NCI-H526 (cell line): ENCODE measurements at regions not wholly inside any gene's neighbourhood (a gene's known extent, or its start where the extent isn't known, plus 50 kb on each side); places are given as distances from the start of the nearest gene placed in this dataset.
"Not testable (repeated sequence)": the region's sequence is repeated elsewhere in the genome, so short reads cannot be mapped to it uniquely, and the experiment has no call there.

Experiments
- DNase-seq, 2 experiments: peaks; one replicate each; lab custom pipeline; 2025; lab: John Stamatoyannopoulos, UW

DNA sequence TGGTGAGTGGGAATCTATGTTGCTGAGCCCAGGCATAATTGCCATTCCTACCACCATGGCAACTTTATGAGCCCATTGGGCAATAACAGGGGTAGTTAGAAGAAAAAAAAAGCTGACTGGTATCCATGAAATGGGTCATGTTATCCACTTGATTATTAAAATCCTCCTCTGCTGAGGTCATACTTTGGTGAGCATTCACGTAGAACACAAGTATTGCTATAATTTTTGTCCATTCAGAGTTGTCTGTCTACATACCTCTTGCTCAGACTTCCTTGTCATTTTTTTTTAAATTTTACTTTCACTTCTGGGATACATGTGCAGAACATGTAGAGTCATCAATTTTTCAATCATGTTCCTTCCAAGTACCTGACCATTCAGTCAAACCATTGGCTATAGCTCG is 780.8 kb upstream of the ARRDC3 start:
- DNase-seq, result no peak

DNA sequence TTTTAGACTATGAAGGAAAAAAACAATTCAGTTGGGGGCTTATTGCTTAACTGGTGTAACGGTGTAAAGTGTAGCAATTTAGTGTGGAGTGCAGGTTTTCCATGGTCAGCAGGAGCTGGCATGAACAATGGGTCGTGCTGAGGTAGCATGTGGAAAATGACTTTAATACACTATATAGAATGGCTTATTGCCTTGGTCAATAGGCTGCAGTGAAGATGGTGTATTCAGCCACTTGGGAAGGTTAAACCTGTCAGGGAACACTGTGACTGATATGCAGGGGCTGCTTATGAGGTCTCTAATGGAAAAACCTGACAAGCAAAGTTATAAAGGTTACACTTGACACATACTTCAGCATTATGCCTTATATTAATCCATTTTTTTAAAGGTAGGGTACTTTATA is 764.7 kb upstream of the ARRDC3 start:
- DNase-seq, result no peak

- DNase-seq, result no peak
Measured at GRCh38 chr5:92147266-92147665, 764.1 kb upstream of the ARRDC3 start.

- peak in 1 of 2 experiments; percentile 13 for DNase-seq
Measured at GRCh38 chr5:92145852-92146251, 762.7 kb upstream of the ARRDC3 start.

- no peak for DNase-seq
Measured at GRCh38 chr5:92144824-92145223, 761.7 kb upstream of the ARRDC3 start.

DNA sequence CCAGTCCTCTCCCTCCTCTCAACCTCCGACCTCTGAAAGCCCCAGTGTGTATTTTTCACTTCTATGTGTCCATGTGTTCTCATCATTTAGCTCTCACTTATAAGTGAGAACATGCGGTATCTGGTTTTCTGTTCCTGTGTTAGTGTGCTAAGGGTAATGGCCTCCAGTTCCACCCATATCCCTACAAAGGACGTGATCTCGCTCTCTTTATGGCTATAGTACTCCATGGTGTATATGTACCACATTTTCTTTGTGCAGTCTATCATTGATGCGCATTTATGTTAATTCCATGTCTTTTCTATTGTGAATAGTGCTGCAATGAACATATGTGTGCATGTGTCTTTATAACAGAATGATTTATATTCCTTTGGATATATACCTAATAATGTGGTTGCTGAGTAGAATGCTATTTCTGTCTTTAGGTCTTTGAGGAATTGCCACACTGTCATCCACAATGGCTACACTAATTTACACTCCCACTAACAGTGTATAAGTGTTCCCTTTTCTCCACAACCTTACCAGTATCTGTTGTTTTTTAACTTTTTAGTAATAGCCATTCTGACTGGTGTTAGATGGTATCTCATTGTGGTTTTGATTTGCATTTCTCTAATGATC is 749.3 kb upstream of the ARRDC3 start:
- not testable (repeated sequence) for DNase-seq

DNA sequence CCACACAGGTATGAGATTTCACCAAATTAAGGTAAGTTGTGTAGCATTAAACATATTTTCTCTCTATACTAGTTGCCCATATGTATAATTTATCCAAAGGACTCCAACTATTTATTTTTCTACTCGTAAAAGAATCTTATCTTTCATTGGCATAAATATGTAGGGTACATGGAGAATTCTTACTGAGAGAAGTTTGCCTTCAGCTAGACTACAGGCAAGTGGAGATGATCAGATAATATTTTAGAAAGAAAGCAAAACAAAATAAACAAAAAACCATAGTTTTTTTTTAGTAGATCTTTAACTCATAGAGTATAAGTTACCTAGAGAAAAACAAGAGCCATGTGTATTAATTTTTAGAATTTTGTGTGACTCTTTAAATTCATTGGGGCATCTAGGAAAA is 743.1 kb upstream of the ARRDC3 start:
- no peak for DNase-seq

DNA sequence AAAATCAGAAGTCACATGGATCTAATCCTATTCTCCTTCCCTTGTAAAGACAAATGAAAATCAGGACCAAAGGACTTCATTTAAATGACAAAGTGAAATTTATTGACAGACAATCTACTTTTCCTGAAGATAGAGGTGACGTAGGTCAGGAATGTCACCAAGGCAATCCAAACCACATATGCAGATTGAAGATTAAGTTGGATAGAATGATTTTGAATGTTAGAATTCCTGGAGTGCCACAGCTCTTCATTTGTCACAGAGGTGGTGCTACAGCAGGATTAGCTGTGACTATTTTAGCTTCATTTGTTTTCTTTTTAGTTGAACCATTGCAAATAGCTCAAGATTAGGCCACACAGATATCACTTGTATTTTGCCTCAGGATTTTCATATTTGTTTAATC is 736.0 kb upstream of the ARRDC3 start:
- no peak for DNase-seq

DNA sequence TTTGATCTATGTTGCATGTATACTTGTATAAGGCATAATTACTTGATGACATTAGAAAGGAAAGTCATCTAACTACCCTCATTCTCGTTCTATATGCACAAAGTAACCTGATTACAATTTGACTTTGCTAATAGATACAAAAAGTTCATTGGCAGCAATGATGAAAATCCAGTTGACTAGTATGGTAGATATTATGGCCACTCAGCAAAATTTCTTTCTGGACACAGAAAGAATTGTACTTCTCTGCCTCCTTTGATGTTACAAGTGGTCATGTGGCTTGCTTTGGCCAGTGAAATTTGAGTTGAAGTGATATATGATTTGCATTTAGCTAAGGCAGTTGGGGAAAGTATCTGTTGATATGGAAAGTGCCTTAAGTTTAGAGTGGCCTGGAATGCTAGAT is 723.7 kb upstream of the ARRDC3 start:
- DNase-seq, result no peak

DNA sequence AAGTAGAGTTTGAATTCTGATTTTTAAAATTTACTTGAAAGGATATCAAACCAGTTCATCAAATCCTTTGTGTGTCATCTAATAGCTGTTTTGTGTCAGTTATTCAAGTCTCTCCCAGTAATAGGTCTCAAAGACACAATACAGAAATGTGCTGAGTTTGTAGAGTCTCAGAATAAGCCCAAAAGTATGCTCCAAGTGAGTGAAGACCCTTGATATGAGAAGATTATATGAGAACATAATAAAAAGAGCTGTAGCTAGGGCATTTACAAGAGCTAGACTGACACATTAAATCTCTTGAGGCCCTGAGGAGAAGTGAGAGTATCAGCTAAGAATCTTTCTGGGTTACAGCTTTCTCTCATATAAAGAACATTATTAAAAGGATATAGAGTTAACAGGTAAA is 721.0 kb upstream of the ARRDC3 start:
- no peak for DNase-seq

GRCh38 chr5:92102313-92102712 is 719.2 kb upstream of the ARRDC3 start:
- DNase-seq, result no peak

DNA sequence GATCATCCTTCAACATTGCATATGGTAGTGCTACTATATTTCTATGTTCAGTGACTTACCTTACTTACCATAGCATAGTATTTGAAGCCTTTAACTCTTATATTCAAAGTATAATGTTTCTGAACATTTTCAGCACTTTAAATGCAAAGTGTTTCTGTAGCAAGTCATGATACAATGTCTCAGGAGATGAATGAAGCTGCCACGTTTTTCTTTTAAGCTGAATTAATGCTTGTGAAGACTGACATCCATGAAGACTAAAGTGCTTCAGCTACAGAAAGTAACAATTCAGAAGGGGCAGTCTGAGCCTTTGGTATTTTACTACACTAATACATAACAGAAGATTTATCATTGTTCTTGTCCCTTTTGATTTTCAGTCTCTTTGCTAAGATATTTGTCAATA is 709.1 kb upstream of the ARRDC3 start:
- no peak for DNase-seq

DNA sequence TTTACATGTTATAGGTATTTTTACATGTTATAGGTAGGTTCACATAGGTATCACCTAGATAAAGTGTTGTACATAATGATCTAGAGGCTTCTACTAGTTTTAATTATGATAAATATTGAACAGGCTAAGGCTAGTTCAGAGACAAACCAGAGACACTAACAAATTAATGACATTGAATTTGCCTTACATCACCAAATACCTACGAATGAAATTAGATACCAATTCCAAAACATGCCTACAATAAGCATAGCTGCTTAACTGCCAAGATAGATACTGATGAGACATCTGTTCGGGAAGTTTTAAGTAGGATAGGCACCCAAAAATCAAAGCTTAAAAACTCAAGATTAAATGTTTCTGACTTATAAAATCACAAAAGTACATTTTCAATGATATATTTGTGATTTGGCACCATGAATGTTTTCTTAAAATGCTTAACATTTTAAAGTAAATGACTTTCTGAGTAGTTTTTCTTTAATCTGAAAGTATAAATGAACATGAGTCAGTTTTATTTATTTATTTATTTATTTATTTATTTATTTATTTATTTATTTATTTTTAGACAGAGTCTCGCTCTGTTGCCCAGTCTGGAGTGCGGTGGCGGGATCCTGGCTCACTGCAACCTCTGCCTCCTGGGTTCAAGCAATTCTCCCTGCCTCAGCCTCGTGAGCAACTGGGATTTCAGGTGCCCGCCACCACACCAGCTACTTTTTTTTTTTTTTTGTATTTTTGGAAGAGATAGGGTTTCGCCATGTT is 703.1 kb upstream of the ARRDC3 start:
- no peak for DNase-seq

DNA sequence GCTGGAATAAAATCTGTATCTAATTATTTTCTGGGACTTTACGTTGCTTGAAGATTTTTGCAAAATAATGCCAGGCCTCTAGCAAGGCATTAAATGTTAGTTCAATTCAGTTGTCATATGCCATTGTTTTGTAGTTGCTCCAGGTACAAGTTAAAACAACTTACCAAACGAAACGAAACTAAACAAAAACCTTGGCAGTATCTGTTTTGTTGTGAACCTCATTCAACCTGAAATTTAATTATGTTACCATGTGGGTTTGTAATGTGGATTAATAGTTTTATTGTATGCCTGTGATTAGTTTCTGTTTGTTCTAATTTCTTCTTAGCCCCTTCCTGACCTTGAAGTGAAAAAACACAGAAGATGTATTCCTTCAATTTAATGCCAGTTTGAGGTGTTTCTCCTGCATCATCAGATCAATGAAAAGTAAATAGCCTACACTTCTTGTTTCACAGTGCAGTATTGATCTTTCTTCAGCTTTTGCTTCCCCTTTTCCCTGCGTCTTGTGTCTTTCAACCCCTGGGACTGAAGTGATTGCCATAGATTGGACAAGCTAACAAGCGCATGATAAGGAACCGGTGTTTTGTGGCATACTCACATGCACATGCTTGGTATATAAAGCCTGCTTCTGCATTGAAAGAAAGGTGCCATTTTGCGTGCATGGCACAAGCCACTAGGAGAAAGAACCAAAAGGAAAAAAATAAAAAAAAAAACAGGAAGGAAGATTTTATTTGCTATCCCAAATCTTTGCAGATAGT is 699.0 kb upstream of the ARRDC3 start:
- no peak for DNase-seq

GRCh38 chr5:92070786-92071185 is 687.7 kb upstream of the ARRDC3 start:
- DNase-seq, result no peak

- DNase-seq, result no peak
Measured at GRCh38 chr5:92064993-92065392, 681.9 kb upstream of the ARRDC3 start.

GRCh38 chr5:92051741-92052140 is 668.6 kb upstream of the ARRDC3 start:
- no peak for DNase-seq

DNA sequence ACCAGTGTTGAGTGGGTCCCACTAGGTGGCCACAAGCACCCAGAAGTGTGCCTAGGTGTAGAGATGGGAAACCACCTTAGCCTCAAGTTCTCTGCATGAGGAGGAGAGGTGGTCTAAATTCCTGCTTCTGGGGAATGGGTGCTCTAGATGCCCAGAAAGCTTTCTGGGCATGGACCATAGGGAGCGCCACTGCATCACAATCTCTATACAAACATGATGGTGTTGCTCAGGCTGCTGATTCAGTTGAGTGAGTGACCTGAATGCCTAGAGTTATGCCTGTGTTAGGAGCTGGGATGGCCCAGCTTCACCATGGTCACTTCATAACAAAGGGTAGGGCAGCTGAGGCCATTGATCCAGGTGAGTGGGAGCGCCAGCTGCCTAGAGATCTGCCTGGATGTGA is 667.9 kb upstream of the ARRDC3 start:
- DNase-seq, result no peak

DNA sequence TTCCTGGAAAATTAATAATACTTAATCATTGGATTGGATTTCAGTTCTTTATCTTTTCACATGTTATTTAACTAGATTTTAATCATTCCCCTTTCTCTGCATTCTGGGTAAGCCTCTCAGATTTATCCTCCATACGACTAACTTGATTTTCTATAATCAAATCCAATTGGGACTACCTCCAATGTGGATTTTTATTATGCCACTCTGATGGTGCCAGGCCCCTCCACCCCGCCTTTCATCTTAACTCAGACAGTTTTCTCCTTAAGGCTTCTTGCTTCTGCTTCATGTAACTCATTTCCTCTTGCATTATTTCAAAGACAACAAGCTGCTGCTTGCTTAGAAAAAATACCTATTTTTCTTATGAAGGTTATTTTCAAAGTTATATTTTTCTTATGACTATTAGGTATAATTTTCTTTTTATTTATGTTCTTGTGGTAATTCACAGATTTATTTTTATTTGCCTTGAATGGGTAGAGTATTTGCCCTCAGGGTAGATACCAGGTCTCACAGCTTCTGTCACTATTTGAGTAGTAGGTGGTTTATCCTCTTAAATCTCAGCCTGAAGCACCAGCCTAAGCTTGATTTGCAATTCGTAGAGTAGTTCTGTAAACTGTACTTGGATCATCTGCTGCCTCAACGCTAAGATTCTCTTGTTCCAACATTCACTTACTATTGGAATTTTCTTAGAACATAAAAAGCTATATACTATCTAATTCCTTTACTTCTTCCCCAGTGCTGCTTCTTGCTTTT is 659.0 kb upstream of the ARRDC3 start:
- no peak for DNase-seq

GRCh38 chr5:92041206-92041605 is 658.1 kb upstream of the ARRDC3 start:
- no peak for DNase-seq

- not testable (repeated sequence) for DNase-seq
Measured at GRCh38 chr5:92029792-92030191, 646.7 kb upstream of the ARRDC3 start.

- no peak for DNase-seq
Measured at GRCh38 chr5:92023555-92023954, 640.4 kb upstream of the ARRDC3 start.

DNA sequence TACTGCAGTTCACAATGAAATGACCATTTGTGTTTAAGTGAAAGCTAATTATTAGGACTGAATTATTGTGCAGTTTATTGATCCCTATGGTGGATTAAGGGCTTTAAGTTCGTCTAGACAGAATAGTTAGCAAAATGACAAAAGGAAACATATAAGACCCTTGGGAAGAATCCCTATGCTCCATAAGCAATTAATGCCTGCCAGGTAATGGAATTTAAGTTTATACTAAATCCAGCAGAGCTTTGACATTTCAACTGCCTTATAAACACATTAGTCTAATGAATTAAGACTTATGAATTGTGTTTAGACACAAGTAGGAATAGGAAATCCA is 640.0 kb upstream of the ARRDC3 start:
- no peak for DNase-seq
